Panc1 (cell line): ENCODE measurements at regions not wholly inside any gene's neighbourhood (a gene's known extent, or its start where the extent isn't known, plus 50 kb on each side); places are given as distances from the start of the nearest gene placed in this dataset.

Experiments
- ATAC-seq: fragments of 200-7000 bp; cut with Tn5 transposase; 2 replicates; pipeline ENCODE4 v1.9.1; 2020; ENCODE audit warnings: mild to moderate bottlenecking, moderate library complexity
- BruUV-seq: library from RNA; stranded (reverse); fragments of 400-500 nt; replicated peaks from 2 replicates; lab custom pipeline; 2021; lab: Mats Ljungman, UMichigan
- CTCF ChIA-PET: fragments of 300-600 bp; sonication (Branson Sonifier 250); formaldehyde crosslinking; loops from one replicate; lab custom pipeline; 2022; ENCODE audit warnings: antibody characterized with exemption; lab: Charles Lee
- POLR2A ChIA-PET: fragments of 300-600 bp; sonication (Branson Sonifier 250); formaldehyde crosslinking; loops from one replicate; lab custom pipeline; 2022; ENCODE audit warnings: antibody characterized with exemption; lab: Charles Lee
- DNase-seq: peaks from one replicate; pipeline ENCODE4 v3.0.0-alpha.2; 2010; ENCODE audit warnings: low read depth, low spot score
- H3K27ac ChIP-seq: 2 replicates; pipeline ENCODE4 v1.5.1; 2011; ENCODE audit warnings: mild to moderate bottlenecking, low read length, inconsistent platforms
- H3K27me3 ChIP-seq: fragments of 200-500 bp; sonication (Bioruptor generic); 2 replicates; pipeline ENCODE4 v1.6.0; 2014; ENCODE audit warnings: low read length, inconsistent platforms; ENCODE audit not compliant: control insufficient read depth, insufficient read depth
- H3K36me3 ChIP-seq: fragments of 200-500 bp; sonication (Bioruptor generic); 2 replicates; pipeline ENCODE4 v1.5.1; 2014; ENCODE audit warnings: inconsistent platforms, mild to moderate bottlenecking, low read length, moderate library complexity; ENCODE audit not compliant: control insufficient read depth, insufficient read depth
- H3K4me1 ChIP-seq: 2 replicates; pipeline ENCODE4 v1.5.1; 2011; ENCODE audit warnings: inconsistent platforms, mild to moderate bottlenecking, low read length, moderate library complexity; ENCODE audit not compliant: control insufficient read depth, insufficient read depth
- H3K4me3 ChIP-seq, 2 experiments: 2 replicates each; pipeline ENCODE4 v1.5.1; 2011 to 2012; ENCODE audit warnings: low read depth in 2 of 2, low read length in 2 of 2, mild to moderate bottlenecking in 2 of 2, inconsistent platforms in 1 of 2, moderate library complexity in 1 of 2
- H3K9me3 ChIP-seq: fragments of 200-500 bp; sonication (Bioruptor generic); 2 replicates; pipeline ENCODE4 v1.5.1; 2014; ENCODE audit warnings: low read depth, mild to moderate bottlenecking, inconsistent platforms, low read length, moderate library complexity; ENCODE audit not compliant: control insufficient read depth, insufficient read depth
- POLR2AphosphoS5 ChIP-seq: IDR thresholded peaks from 2 replicates; pipeline ENCODE4 v1.6.1; 2012; ENCODE audit warnings: mild to moderate bottlenecking, low read depth, low read length, moderate library complexity
- SIN3A ChIP-seq: IDR thresholded peaks from 2 replicates; pipeline ENCODE4 v1.6.1; 2012; ENCODE audit warnings: low read depth, mild to moderate bottlenecking, low read length, moderate library complexity, borderline replicate concordance; ENCODE audit not compliant: insufficient read depth
- in situ Hi-C: cut with HindIII; loops from 2 replicates; pipeline ENCODE4 v1.10.0; 2016; ENCODE audit warnings: low sequenced_read_pairs, low pct_unique_long_range_greater_than_20kb
- intact Hi-C: fragments of 100-400 bp; cut with micrococcal nuclease; formaldehyde crosslinking; loops from one replicate; pipeline ENCODE4 v1.10.0; 2022; ENCODE audit not compliant: unreplicated experiment
- TF ChIP-seq, protein P1 (sequence below), 2 experiments: IDR thresholded peaks; 2 replicates each; pipeline ENCODE4 v1.6.1; 2011 to 2012; ENCODE audit warnings: low read depth in 2 of 2, control low read depth in 1 of 2, low read length in 1 of 2, mild to moderate bottlenecking in 1 of 2, moderate library complexity in 1 of 2; ENCODE audit not compliant: insufficient read depth in 1 of 2
- TF ChIP-seq, protein P2 (sequence below): fragments of 450-650 bp; IDR thresholded peaks from 2 replicates; pipeline ENCODE4 v1.5.1; 2017; ENCODE audit warnings: mild to moderate bottlenecking

DNA sequence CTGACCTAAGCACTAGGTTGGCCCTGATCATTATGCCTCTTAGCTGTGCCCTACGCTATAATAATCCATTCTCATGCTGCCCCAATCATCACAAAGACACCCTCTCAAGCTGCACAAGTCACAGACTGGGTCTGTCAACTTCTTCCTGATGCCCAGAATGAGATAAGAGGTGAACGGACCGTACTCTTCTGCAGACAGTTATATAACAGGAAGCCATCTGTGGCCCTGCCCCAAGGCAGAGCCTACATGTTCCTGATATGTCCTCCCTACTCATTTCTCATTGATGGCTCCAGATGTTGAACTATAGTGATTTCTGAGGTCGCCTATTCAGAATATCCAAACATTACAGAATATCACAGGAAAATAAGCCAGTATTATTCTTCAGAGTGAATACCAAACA is 471.6 kb upstream of the ERCC4 start:
- no peak overlapping the region for H3K4me3 ChIP-seq
- no peak for TF ChIP-seq POLR2AphosphoS5
- TF ChIP-seq, protein P1, sequence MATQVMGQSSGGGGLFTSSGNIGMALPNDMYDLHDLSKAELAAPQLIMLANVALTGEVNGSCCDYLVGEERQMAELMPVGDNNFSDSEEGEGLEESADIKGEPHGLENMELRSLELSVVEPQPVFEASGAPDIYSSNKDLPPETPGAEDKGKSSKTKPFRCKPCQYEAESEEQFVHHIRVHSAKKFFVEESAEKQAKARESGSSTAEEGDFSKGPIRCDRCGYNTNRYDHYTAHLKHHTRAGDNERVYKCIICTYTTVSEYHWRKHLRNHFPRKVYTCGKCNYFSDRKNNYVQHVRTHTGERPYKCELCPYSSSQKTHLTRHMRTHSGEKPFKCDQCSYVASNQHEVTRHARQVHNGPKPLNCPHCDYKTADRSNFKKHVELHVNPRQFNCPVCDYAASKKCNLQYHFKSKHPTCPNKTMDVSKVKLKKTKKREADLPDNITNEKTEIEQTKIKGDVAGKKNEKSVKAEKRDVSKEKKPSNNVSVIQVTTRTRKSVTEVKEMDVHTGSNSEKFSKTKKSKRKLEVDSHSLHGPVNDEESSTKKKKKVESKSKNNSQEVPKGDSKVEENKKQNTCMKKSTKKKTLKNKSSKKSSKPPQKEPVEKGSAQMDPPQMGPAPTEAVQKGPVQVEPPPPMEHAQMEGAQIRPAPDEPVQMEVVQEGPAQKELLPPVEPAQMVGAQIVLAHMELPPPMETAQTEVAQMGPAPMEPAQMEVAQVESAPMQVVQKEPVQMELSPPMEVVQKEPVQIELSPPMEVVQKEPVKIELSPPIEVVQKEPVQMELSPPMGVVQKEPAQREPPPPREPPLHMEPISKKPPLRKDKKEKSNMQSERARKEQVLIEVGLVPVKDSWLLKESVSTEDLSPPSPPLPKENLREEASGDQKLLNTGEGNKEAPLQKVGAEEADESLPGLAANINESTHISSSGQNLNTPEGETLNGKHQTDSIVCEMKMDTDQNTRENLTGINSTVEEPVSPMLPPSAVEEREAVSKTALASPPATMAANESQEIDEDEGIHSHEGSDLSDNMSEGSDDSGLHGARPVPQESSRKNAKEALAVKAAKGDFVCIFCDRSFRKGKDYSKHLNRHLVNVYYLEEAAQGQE (IDR thresholded peaks at IDR 0.05; ENCODE audit: insufficient read depth in 1 of 2, low read depth in 2 of 2, low read length in 1 of 2) = no peak
- TF ChIP-seq, protein P2, sequence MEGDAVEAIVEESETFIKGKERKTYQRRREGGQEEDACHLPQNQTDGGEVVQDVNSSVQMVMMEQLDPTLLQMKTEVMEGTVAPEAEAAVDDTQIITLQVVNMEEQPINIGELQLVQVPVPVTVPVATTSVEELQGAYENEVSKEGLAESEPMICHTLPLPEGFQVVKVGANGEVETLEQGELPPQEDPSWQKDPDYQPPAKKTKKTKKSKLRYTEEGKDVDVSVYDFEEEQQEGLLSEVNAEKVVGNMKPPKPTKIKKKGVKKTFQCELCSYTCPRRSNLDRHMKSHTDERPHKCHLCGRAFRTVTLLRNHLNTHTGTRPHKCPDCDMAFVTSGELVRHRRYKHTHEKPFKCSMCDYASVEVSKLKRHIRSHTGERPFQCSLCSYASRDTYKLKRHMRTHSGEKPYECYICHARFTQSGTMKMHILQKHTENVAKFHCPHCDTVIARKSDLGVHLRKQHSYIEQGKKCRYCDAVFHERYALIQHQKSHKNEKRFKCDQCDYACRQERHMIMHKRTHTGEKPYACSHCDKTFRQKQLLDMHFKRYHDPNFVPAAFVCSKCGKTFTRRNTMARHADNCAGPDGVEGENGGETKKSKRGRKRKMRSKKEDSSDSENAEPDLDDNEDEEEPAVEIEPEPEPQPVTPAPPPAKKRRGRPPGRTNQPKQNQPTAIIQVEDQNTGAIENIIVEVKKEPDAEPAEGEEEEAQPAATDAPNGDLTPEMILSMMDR = no peak
- in situ Hi-C loops = no loop called here
- POLR2A ChIA-PET = no interaction called here
- no TSS peak for BruUV-seq
- no peaks in the 10 kb centered on the region for H3K4me1 ChIP-seq
- peaks cover 2% of the 10 kb centered on the region; the same call in 1 of the 2 replicates for H3K27me3 ChIP-seq
- DNase-seq = no peak
- ATAC-seq = no peak
- no peak overlapping the region for H3K27ac ChIP-seq
- H3K9me3 ChIP-seq = no peaks in the 10 kb centered on the region
- intact Hi-C loops = no loop called here
- no peaks in the 10 kb centered on the region for H3K36me3 ChIP-seq
- CTCF ChIA-PET = no interaction called here

- in situ Hi-C loops (no loop called here), intact Hi-C loops (no loop called here)
- POLR2A ChIA-PET = no interaction called here
- no peaks in the 10 kb centered on the region for H3K36me3 ChIP-seq
- no peaks in the 10 kb centered on the region for H3K9me3 ChIP-seq
- no peak for TF ChIP-seq SIN3A
- no peak for TF ChIP-seq POLR2AphosphoS5
- TF ChIP-seq, protein P1 (IDR thresholded peaks at IDR 0.05; ENCODE audit: insufficient read depth in 1 of 2, low read depth in 2 of 2, low read length in 1 of 2) = no peak
- H3K27me3 ChIP-seq = peaks cover 6% of the 10 kb centered on the region
- DNase-seq (no peak), ATAC-seq (no peak)
- H3K4me3 ChIP-seq = no peak overlapping the region
- no peaks in the 10 kb centered on the region for H3K4me1 ChIP-seq
- BruUV-seq = no TSS peak
- CTCF ChIA-PET = no interaction called here
- no peak overlapping the region for H3K27ac ChIP-seq
Observed at GRCh38 chr16:13453325-13453724, 466.6 kb upstream of the ERCC4 start.
